IPS-15b (cell line): ENCODE measurements at regions not wholly inside any gene's neighbourhood (a gene's known extent, or its start where the extent isn't known, plus 50 kb on each side); places are given as distances from the start of the nearest gene placed in this dataset.

ENCODE experiments used
- H3K27me3 ChIP-seq: one replicate; pipeline ENCODE4 v1.6.1; 2013; ENCODE audit warnings: low read length; ENCODE audit not compliant: control insufficient read depth, insufficient read depth
- H3K36me3 ChIP-seq: one replicate; pipeline ENCODE4 v1.6.1; 2013; ENCODE audit warnings: low read length; ENCODE audit not compliant: control insufficient read depth, insufficient read depth
- H3K4me1 ChIP-seq: one replicate; pipeline ENCODE4 v1.6.1; 2013; ENCODE audit warnings: mild to moderate bottlenecking, low read length; ENCODE audit not compliant: control insufficient read depth, insufficient read depth
- H3K4me3 ChIP-seq: one replicate; pipeline ENCODE4 v1.5.1; 2013; ENCODE audit warnings: low read depth, low read length
- H3K9ac ChIP-seq: one replicate; pipeline ENCODE4 v1.6.1; 2013; ENCODE audit warnings: low read depth, mild to moderate bottlenecking, low read length
- H3K9me3 ChIP-seq: one replicate; pipeline ENCODE4 v1.6.1; 2013; ENCODE audit warnings: mild to moderate bottlenecking, low read length; ENCODE audit not compliant: control insufficient read depth, insufficient read depth

- no peak overlapping the region for H3K9ac ChIP-seq
- no peaks in the 10 kb centered on the region for H3K9me3 ChIP-seq
- H3K4me3 ChIP-seq: no peak overlapping the region
- no peaks in the 10 kb centered on the region for H3K36me3 ChIP-seq
- no peaks in the 10 kb centered on the region for H3K27me3 ChIP-seq
- peaks cover 12% of the 10 kb centered on the region for H3K4me1 ChIP-seq
Observed at GRCh38 chr3:76941376-76941775, 98.5 kb upstream of the ROBO2 start.

- no peaks in the 10 kb centered on the region for H3K36me3 ChIP-seq
- H3K9me3 ChIP-seq: no peaks in the 10 kb centered on the region
- H3K4me1 ChIP-seq: peaks cover 12% of the 10 kb centered on the region
- no peak overlapping the region for H3K9ac ChIP-seq
- no peak overlapping the region for H3K4me3 ChIP-seq
- no peaks in the 10 kb centered on the region for H3K27me3 ChIP-seq
Observed at GRCh38 chr3:76942101-76942500, 97.8 kb upstream of the ROBO2 start.

- Histone ChIP-seq H3K9me3 (no peaks in the 10 kb centered on the region), H3K36me3 (no peaks in the 10 kb centered on the region), H3K4me1 (peaks cover 12% of the 10 kb centered on the region), H3K4me3 (no peak overlapping the region), H3K9ac (no peak overlapping the region), H3K27me3 (no peaks in the 10 kb centered on the region)
Observed at GRCh38 chr3:76943058-76943457, 96.8 kb upstream of the ROBO2 start.

GRCh38 chr3:76943671-76944070 is 96.2 kb upstream of the ROBO2 start:
- H3K27me3 ChIP-seq: no peaks in the 10 kb centered on the region
- H3K4me1 ChIP-seq: peaks cover 12% of the 10 kb centered on the region
- H3K9ac ChIP-seq: no peak overlapping the region
- no peaks in the 10 kb centered on the region for H3K9me3 ChIP-seq
- H3K36me3 ChIP-seq: no peaks in the 10 kb centered on the region
- H3K4me3 ChIP-seq: no peak overlapping the region

- H3K9ac ChIP-seq: no peak overlapping the region
- no peaks in the 10 kb centered on the region for H3K36me3 ChIP-seq
- H3K4me1 ChIP-seq: no peaks in the 10 kb centered on the region
- no peaks in the 10 kb centered on the region for H3K9me3 ChIP-seq
- no peak overlapping the region for H3K4me3 ChIP-seq
- no peaks in the 10 kb centered on the region for H3K27me3 ChIP-seq
Observed at GRCh38 chr3:76949033-76949432, 90.9 kb upstream of the ROBO2 start.

GRCh38 chr3:76949462-76949861 is 90.4 kb upstream of the ROBO2 start:
- no peaks in the 10 kb centered on the region for H3K9me3 ChIP-seq
- H3K4me1 ChIP-seq: no peaks in the 10 kb centered on the region
- H3K9ac ChIP-seq: no peak overlapping the region
- H3K4me3 ChIP-seq: no peak overlapping the region
- no peaks in the 10 kb centered on the region for H3K36me3 ChIP-seq
- H3K27me3 ChIP-seq: no peaks in the 10 kb centered on the region

- no peaks in the 10 kb centered on the region for H3K4me1 ChIP-seq
- no peaks in the 10 kb centered on the region for H3K9me3 ChIP-seq
- no peak overlapping the region for H3K4me3 ChIP-seq
- no peaks in the 10 kb centered on the region for H3K36me3 ChIP-seq
- no peak overlapping the region for H3K9ac ChIP-seq
- no peaks in the 10 kb centered on the region for H3K27me3 ChIP-seq
Observed at GRCh38 chr3:76950590-76950989, 89.3 kb upstream of the ROBO2 start.

GRCh38 chr3:76954412-76954811 is 85.5 kb upstream of the ROBO2 start:
- no peaks in the 10 kb centered on the region for H3K9me3 ChIP-seq
- H3K27me3 ChIP-seq: no peaks in the 10 kb centered on the region
- H3K4me3 ChIP-seq: no peak overlapping the region
- no peak overlapping the region for H3K9ac ChIP-seq
- H3K4me1 ChIP-seq: no peaks in the 10 kb centered on the region
- H3K36me3 ChIP-seq: no peaks in the 10 kb centered on the region

- peaks cover 4% of the 10 kb centered on the region for H3K4me1 ChIP-seq
- no peaks in the 10 kb centered on the region for H3K9me3 ChIP-seq
- H3K36me3 ChIP-seq: no peaks in the 10 kb centered on the region
- no peaks in the 10 kb centered on the region for H3K27me3 ChIP-seq
- H3K9ac ChIP-seq: no peak overlapping the region
- no peak overlapping the region for H3K4me3 ChIP-seq
Observed at GRCh38 chr3:76958274-76958673, 81.6 kb upstream of the ROBO2 start.

GRCh38 chr3:76958861-76959260 is 81.0 kb upstream of the ROBO2 start:
- H3K9me3 ChIP-seq: no peaks in the 10 kb centered on the region
- no peak overlapping the region for H3K4me3 ChIP-seq
- no peaks in the 10 kb centered on the region for H3K36me3 ChIP-seq
- H3K4me1 ChIP-seq: peaks cover 4% of the 10 kb centered on the region
- no peak overlapping the region for H3K9ac ChIP-seq
- no peaks in the 10 kb centered on the region for H3K27me3 ChIP-seq

GRCh38 chr3:76961284-76961683 is 78.6 kb upstream of the ROBO2 start:
- no peak overlapping the region for H3K9ac ChIP-seq
- H3K27me3 ChIP-seq: no peaks in the 10 kb centered on the region
- H3K4me3 ChIP-seq: no peak overlapping the region
- peaks cover 4% of the 10 kb centered on the region for H3K4me1 ChIP-seq
- H3K9me3 ChIP-seq: no peaks in the 10 kb centered on the region
- no peaks in the 10 kb centered on the region for H3K36me3 ChIP-seq

GRCh38 chr3:76965122-76965725 is 74.7 kb upstream of the ROBO2 start:
- Histone ChIP-seq H3K9me3 (no peaks in the 10 kb centered on the region), H3K4me1 (peaks cover 7% of the 10 kb centered on the region), H3K27me3 (no peaks in the 10 kb centered on the region), H3K4me3 (no peak overlapping the region), H3K36me3 (no peaks in the 10 kb centered on the region), H3K9ac (no peak overlapping the region)
